GM21723 (cell line): ENCODE measurements at regions not wholly inside any gene's neighbourhood (a gene's known extent, or its start where the extent isn't known, plus 50 kb on each side); places are given as distances from the start of the nearest gene placed in this dataset.
"Not testable (repeated sequence)": the region's sequence is repeated elsewhere in the genome, so short reads cannot be mapped to it uniquely, and the experiment has no call there.

Source experiments
- ATAC-seq: cut with Tn5 transposase; IDR thresholded peaks from one replicate; pipeline ENCODE4 v1.9.1; 2021; ENCODE audit warnings: mild to moderate bottlenecking, moderate library complexity; ENCODE audit not compliant: unreplicated experiment

GRCh38 chr15:55126111-55126510, 70.6 kb downstream of the RSL24D1 start:
- ATAC-seq, result no peak

GRCh38 chr15:55124616-55125015, 72.1 kb downstream of the RSL24D1 start:
- no peak for ATAC-seq

GRCh38 chr15:55118344-55118870, 78.3 kb downstream of the RSL24D1 start:
- ATAC-seq, result no peak

- no peak for ATAC-seq
These were observed 80.1 kb downstream of the RSL24D1 start for GRCh38 chr15:55116636-55117035.

- no peak for ATAC-seq
These were observed 83.0 kb downstream of the RSL24D1 start for GRCh38 chr15:55113736-55114135.

GRCh38 chr15:55112706-55113105, 84.0 kb downstream of the RSL24D1 start:
- ATAC-seq, result no peak

GRCh38 chr15:55110446-55110845, 86.3 kb downstream of the RSL24D1 start:
- no peak for ATAC-seq

- ATAC-seq, result peak; percentile 86
These were observed 87.8 kb downstream of the RSL24D1 start for GRCh38 chr15:55108858-55109518.

GRCh38 chr15:55108448-55108847, 88.3 kb downstream of the RSL24D1 start:
- no peak for ATAC-seq

- ATAC-seq, result no peak
These were observed 90.6 kb downstream of the RSL24D1 start for GRCh38 chr15:55106155-55106554.

- no peak for ATAC-seq
These were observed 102.6 kb downstream of the RSL24D1 start for GRCh38 chr15:55094136-55094535.

GRCh38 chr15:55088207-55088606, 108.5 kb downstream of the RSL24D1 start:
- ATAC-seq, result no peak

- ATAC-seq, result no peak
These were observed 112.1 kb downstream of the RSL24D1 start for GRCh38 chr15:55084673-55085072.

- ATAC-seq, result no peak
These were observed 112.5 kb downstream of the RSL24D1 start for GRCh38 chr15:55084216-55084615.

GRCh38 chr15:55077052-55077451, 119.7 kb downstream of the RSL24D1 start:
- not testable (repeated sequence) for ATAC-seq

GRCh38 chr15:55074431-55074830, 122.3 kb downstream of the RSL24D1 start:
- no peak for ATAC-seq

- not testable (repeated sequence) for ATAC-seq
These were observed 132.8 kb downstream of the RSL24D1 start for GRCh38 chr15:55063970-55064369.

GRCh38 chr15:55060836-55061235, 135.9 kb downstream of the RSL24D1 start:
- no peak for ATAC-seq

- no peak for ATAC-seq
These were observed 140.2 kb downstream of the RSL24D1 start for GRCh38 chr15:55056500-55056899.

- no peak for ATAC-seq
These were observed 152.6 kb downstream of the RSL24D1 start for GRCh38 chr15:55044162-55044561.

- ATAC-seq, result no peak
These were observed 159.7 kb downstream of the RSL24D1 start for GRCh38 chr15:55037071-55037470.

GRCh38 chr15:55035749-55036148, 161.0 kb downstream of the RSL24D1 start:
- ATAC-seq, result no peak

GRCh38 chr15:55033574-55033973, 163.2 kb downstream of the RSL24D1 start:
- ATAC-seq, result no peak
